Thyroid gland (tissue), 4 donors: ENCODE measurements at regions not wholly inside any gene's neighbourhood (a gene's known extent, or its start where the extent isn't known, plus 50 kb on each side); places are given as distances from the start of the nearest gene placed in this dataset.

Experiments
- CTCF ChIP-seq, 6 experiments: fragments of 200-600 bp in 3 of 6; fragments of 450-650 bp in 3 of 6; sonication (generic) in 3 of 6; IDR thresholded peaks; one replicate each; pipeline ENCODE4 v1.5.1; 2016 to 2019; ENCODE audit warnings: antibody characterized with exemption in 6 of 6, mild to moderate bottlenecking in 2 of 6, inconsistent platforms in 1 of 6, moderate library complexity in 1 of 6
- POLR2A ChIP-seq, 2 donors: fragments of 450-650 bp; IDR thresholded peaks; one replicate each; pipeline ENCODE4 v1.6.1; 2017; ENCODE audit warnings: antibody characterized with exemption in 2 of 2, mild to moderate bottlenecking in 2 of 2, moderate library complexity in 1 of 2

DNA sequence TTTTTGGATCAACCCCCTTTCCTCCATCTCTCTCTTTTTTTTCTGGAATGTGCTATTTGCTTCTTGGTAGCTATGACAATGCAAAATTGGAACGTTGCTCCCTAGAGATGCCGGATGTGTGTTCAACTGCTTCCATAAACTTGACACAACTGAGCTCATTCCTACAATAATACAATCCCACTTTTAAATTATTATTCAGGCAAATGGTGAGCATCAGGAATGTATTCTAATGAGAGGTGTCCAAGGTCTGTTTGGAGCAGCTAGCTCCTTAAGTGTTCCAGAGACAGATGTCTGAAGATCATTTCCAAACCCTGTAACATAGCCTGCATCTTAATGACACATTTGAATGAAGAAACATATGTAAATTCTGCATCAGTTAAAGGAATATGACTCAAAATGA, 518.4 kb downstream of the TAF11L14 start:
- no peak for TF ChIP-seq CTCF (IDR thresholded peaks at IDR 0.05)
- TF ChIP-seq POLR2A (IDR thresholded peaks at IDR 0.05) = no peak
